Lower lobe of right lung (tissue), 2 donors: ENCODE measurements at regions not wholly inside any gene's neighbourhood (a gene's known extent, or its start where the extent isn't known, plus 50 kb on each side); places are given as distances from the start of the nearest gene placed in this dataset.

ENCODE experiments used
- ATAC-seq, 2 donors: fragments of 200-7000 bp; cut with Tn5 transposase; one replicate each; pipeline ENCODE4 v1.9.1; 2020 to 2022; ENCODE audit warnings: mild to moderate bottlenecking in 2 of 2, moderate library complexity in 2 of 2
- DNase-seq: peaks from one replicate; pipeline ENCODE4 v3.0.0-alpha.2; 2020
- H3K27ac ChIP-seq: fragments of 200-600 bp; one replicate; pipeline ENCODE4 v1.8.0; 2022
- H3K27me3 ChIP-seq: fragments of 200-600 bp; one replicate; pipeline ENCODE4 v1.8.0; 2022; ENCODE audit warnings: low read depth
- H3K36me3 ChIP-seq: fragments of 200-600 bp; one replicate; pipeline ENCODE4 v1.8.0; 2022; ENCODE audit warnings: mild to moderate bottlenecking
- H3K4me1 ChIP-seq: fragments of 200-600 bp; one replicate; pipeline ENCODE4 v1.8.0; 2022
- H3K4me3 ChIP-seq: fragments of 200-600 bp; one replicate; pipeline ENCODE4 v1.8.0; 2022; ENCODE audit warnings: mild to moderate bottlenecking
- H3K9me3 ChIP-seq: fragments of 200-600 bp; one replicate; pipeline ENCODE4 v1.8.0; 2022
- CTCF ChIP-seq: fragments of 200-600 bp; IDR thresholded peaks from one replicate; pipeline ENCODE4 v1.8.0; 2022; ENCODE audit warnings: antibody characterized with exemption, mild to moderate bottlenecking
- intact Hi-C: fragments of 100-400 bp; cut with DNase I; formaldehyde crosslinking; loops from one replicate; pipeline ENCODE4 v1.11.0; 2022
- donor health status: DM: no; HTN: yes; CAD: no; lungs with severe emphysema.

DNA sequence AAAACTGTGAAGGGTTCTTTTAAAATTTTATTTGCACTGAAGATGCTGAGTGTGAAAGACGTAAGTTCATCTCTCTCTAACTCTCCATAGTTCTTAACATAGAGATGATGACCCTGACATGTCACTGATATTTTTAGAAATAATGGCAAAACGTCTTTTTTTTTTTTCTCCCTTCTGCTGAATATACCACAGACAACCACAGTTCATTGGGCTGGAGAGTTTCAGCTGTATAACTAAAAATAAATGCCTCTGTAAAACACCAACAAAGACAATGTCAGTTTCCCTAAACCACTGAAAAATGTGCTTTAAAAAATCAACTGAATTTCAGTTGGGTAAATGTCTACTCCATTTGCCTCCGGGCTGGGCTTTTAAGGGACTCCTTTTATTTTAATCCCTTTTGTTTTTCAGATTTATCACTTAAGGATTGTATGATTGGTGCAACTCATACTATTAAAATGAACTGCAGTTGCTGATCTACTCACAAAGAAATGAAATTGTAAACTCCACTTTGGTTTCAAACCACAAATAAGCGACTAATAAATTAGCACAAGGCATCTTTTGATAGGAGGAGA is 830.9 kb upstream of the WWC1 start:
- Histone ChIP-seq H3K36me3 (no peaks in the 10 kb centered on the region), H3K27me3 (no peaks in the 10 kb centered on the region), H3K9me3 (peaks cover 4% of the 10 kb centered on the region), H3K27ac (no peak overlapping the region), H3K4me1 (no peaks in the 10 kb centered on the region), H3K4me3 (no peak overlapping the region)
- TF ChIP-seq CTCF: no peak
- DNase-seq (no peak), ATAC-seq (no peak)
- intact Hi-C loops: no loop called here

GRCh38 chr5:167463939-167464338 is 827.5 kb upstream of the WWC1 start:
- no peak for ATAC-seq
- no peaks in the 10 kb centered on the region for H3K4me1 ChIP-seq
- H3K9me3 ChIP-seq: peaks cover 4% of the 10 kb centered on the region
- DNase-seq: no peak
- no peak overlapping the region for H3K27ac ChIP-seq
- TF ChIP-seq CTCF: no peak
- H3K4me3 ChIP-seq: no peak overlapping the region
- H3K36me3 ChIP-seq: no peaks in the 10 kb centered on the region
- intact Hi-C loops: no loop called here
- no peaks in the 10 kb centered on the region for H3K27me3 ChIP-seq

DNA sequence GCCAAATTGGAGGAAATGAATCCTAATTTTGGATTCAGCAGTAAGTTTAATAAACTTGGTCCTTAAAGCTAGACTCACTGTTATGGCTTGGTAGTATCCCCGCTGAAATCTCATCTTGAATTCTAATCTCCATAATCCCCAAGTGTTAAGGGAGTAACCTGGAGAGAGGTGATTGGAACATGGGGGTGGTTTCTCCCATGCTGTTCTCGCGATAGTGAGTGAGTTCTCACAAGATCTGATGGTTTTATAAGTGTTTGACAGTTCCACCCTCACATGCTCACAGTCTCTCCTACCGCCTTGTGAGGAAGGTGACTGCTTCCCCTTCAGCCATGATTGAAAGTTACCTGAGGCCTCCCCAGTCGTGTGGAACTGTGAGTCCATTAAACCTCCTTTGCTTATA is 824.5 kb upstream of the WWC1 start:
- DNase-seq (no peak), ATAC-seq (no peak)
- peaks cover 4% of the 10 kb centered on the region for H3K9me3 ChIP-seq
- no peak for TF ChIP-seq CTCF
- no peak overlapping the region for H3K4me3 ChIP-seq
- no peaks in the 10 kb centered on the region for H3K27me3 ChIP-seq
- H3K4me1 ChIP-seq: no peaks in the 10 kb centered on the region
- intact Hi-C loops: no loop called here
- H3K36me3 ChIP-seq: no peaks in the 10 kb centered on the region
- no peak overlapping the region for H3K27ac ChIP-seq

- no peak overlapping the region for H3K27ac ChIP-seq
- no peaks in the 10 kb centered on the region for H3K9me3 ChIP-seq
- H3K4me3 ChIP-seq: no peak overlapping the region
- H3K27me3 ChIP-seq: no peaks in the 10 kb centered on the region
- TF ChIP-seq CTCF: no peak
- H3K36me3 ChIP-seq: no peaks in the 10 kb centered on the region
- ATAC-seq (no peak), DNase-seq (no peak)
- intact Hi-C loops: no loop called here
- H3K4me1 ChIP-seq: no peaks in the 10 kb centered on the region
Observed at GRCh38 chr5:167472566-167473108, 818.8 kb upstream of the WWC1 start.

DNA sequence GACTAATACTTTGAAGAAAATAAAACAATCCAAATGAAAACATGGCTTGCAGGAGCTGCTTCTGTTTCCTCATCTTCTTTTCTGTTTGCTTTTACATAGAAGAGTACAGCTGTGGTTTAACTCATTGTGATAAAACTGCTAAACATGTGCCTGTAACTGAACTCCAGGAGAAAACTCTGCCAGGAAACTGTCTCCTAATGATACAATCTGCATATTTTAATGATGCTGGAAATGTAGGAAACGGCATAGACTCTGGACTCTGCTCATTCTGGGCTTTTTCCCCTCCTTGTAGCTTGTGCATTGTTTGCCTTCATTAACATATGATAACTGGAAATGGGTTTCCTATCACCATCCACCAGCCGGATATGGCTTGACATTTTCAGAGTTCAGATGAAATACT is 813.3 kb upstream of the WWC1 start:
- intact Hi-C loops: no loop called here
- no peak for TF ChIP-seq CTCF
- Histone ChIP-seq H3K9me3 (no peaks in the 10 kb centered on the region), H3K36me3 (no peaks in the 10 kb centered on the region), H3K4me3 (no peak overlapping the region), H3K4me1 (no peaks in the 10 kb centered on the region), H3K27ac (no peak overlapping the region), H3K27me3 (no peaks in the 10 kb centered on the region)
- DNase-seq (no peak), ATAC-seq (no peak)
